MCF 10A (cell line): ENCODE measurements at regions not wholly inside any gene's neighbourhood (a gene's known extent, or its start where the extent isn't known, plus 50 kb on each side); places are given as distances from the start of the nearest gene placed in this dataset.

Source experiments
- BruUV-seq: library from RNA; stranded (reverse); fragments of 400-500 nt; replicated peaks from 2 replicates; lab custom pipeline; 2021; lab: Mats Ljungman, UMichigan
- CTCF ChIA-PET: fragments of 300-600 bp; sonication (Branson Sonifier 250); formaldehyde crosslinking; extraction: SDS; loops from one replicate; lab custom pipeline; 2021; ENCODE audit warnings: antibody characterized with exemption, inconsistent platforms; lab: Yijun Ruan, JAX
- POLR2A ChIA-PET: fragments of 300-600, 350-650 bp; sonication (Branson Sonifier 250); formaldehyde crosslinking; extraction: SDS; loops from one replicate; lab custom pipeline; 2020; ENCODE audit warnings: antibody characterized with exemption, inconsistent platforms; lab: Yijun Ruan, JAX
- DNase-seq: peaks from one replicate; pipeline ENCODE4 v3.0.0-alpha.2; 2018; ENCODE audit not compliant: unreplicated experiment
- H3K27ac Mint-ChIP-seq: one replicate; pipeline ENCODE4 v1.8.0; 2022; ENCODE audit warnings: mild to moderate bottlenecking, low read depth, mixed read lengths; ENCODE audit not compliant: unreplicated experiment
- H3K27me3 Mint-ChIP-seq: one replicate; pipeline ENCODE4 v1.8.0; 2022; ENCODE audit warnings: mixed read lengths; ENCODE audit not compliant: insufficient read depth, unreplicated experiment
- H3K36me3 Mint-ChIP-seq: one replicate; pipeline ENCODE4 v1.8.0; 2022; ENCODE audit warnings: mild to moderate bottlenecking, moderate library complexity, mixed read lengths; ENCODE audit not compliant: insufficient read depth, unreplicated experiment
- H3K4me1 Mint-ChIP-seq: one replicate; pipeline ENCODE4 v1.8.0; 2022; ENCODE audit warnings: mixed read lengths; ENCODE audit not compliant: insufficient read depth, unreplicated experiment
- H3K4me3 Mint-ChIP-seq: one replicate; pipeline ENCODE4 v1.8.0; 2022; ENCODE audit warnings: mild to moderate bottlenecking, moderate library complexity, mixed read lengths; ENCODE audit not compliant: unreplicated experiment
- H3K9me3 Mint-ChIP-seq: one replicate; pipeline ENCODE4 v1.8.0; 2022; ENCODE audit warnings: mixed read lengths; ENCODE audit not compliant: unreplicated experiment
- CTCF ChIP-seq: fragments of 200-600 bp; IDR thresholded peaks from one replicate; pipeline ENCODE4 v1.8.0; 2022; ENCODE audit warnings: antibody characterized with exemption, mild to moderate bottlenecking; ENCODE audit not compliant: unreplicated experiment
- intact Hi-C: fragments of 100-400 bp; cut with micrococcal nuclease; formaldehyde crosslinking; loops from 2 replicates; pipeline ENCODE4 v1.14.1; 2022

- Mint-ChIP-seq H3K27ac (no peak overlapping the region), H3K9me3 (no peaks in the 10 kb centered on the region), H3K36me3 (no peaks in the 10 kb centered on the region), H3K4me1 (peaks cover 7% of the 10 kb centered on the region), H3K4me3 (no peak overlapping the region), H3K27me3 (no peaks in the 10 kb centered on the region)
- POLR2A ChIA-PET, result no interaction called here
- intact Hi-C loops, result no loop called here
- DNase-seq, result no peak
- no peak for TF ChIP-seq CTCF
- no TSS peak for BruUV-seq
- CTCF ChIA-PET, result interaction anchor here (0.6 kb wide), 1 partner anchor 49 kb away, joined by 4 read pairs; no protein-coding TSS in a partner anchor
Measured at GRCh38 chr7:84513061-84513460, 318.5 kb upstream of the SEMA3A start.

GRCh38 chr7:84512055-84512454, 317.5 kb upstream of the SEMA3A start:
- CTCF ChIA-PET, result no interaction called here
- no TSS peak for BruUV-seq
- POLR2A ChIA-PET, result no interaction called here

GRCh38 chr7:84510505-84510904, 315.9 kb upstream of the SEMA3A start:
- no peaks in the 10 kb centered on the region for H3K27me3 Mint-ChIP-seq
- H3K9me3 Mint-ChIP-seq, result no peaks in the 10 kb centered on the region
- TF ChIP-seq CTCF, result no peak
- no peaks in the 10 kb centered on the region for H3K36me3 Mint-ChIP-seq
- peaks cover 7% of the 10 kb centered on the region for H3K4me1 Mint-ChIP-seq
- no peak overlapping the region for H3K27ac Mint-ChIP-seq
- H3K4me3 Mint-ChIP-seq, result no peak overlapping the region
- DNase-seq, result peak; percentile 1
- intact Hi-C loops, result no loop called here
- ChIA-PET CTCF (no interaction called here), POLR2A (no interaction called here)
- no TSS peak for BruUV-seq

More at GRCh38 chr7:84512055-84512454, 317.5 kb upstream of the SEMA3A start:
- no peak for TF ChIP-seq CTCF
- Mint-ChIP-seq H3K4me3 (no peak overlapping the region), H3K4me1 (peaks cover 7% of the 10 kb centered on the region), H3K36me3 (no peaks in the 10 kb centered on the region), H3K27me3 (no peaks in the 10 kb centered on the region), H3K9me3 (no peaks in the 10 kb centered on the region), H3K27ac (no peak overlapping the region)
- intact Hi-C loops, result no loop called here
- DNase-seq, result no peak

- no peak for TF ChIP-seq CTCF
- CTCF ChIA-PET, result no interaction called here
- Mint-ChIP-seq H3K27ac (no peak overlapping the region), H3K27me3 (no peaks in the 10 kb centered on the region), H3K4me1 (peaks cover 7% of the 10 kb centered on the region), H3K9me3 (no peaks in the 10 kb centered on the region), H3K36me3 (no peaks in the 10 kb centered on the region), H3K4me3 (no peak overlapping the region)
- no TSS peak for BruUV-seq
- DNase-seq, result no peak
- intact Hi-C loops, result no loop called here
- POLR2A ChIA-PET, result no interaction called here
Measured at GRCh38 chr7:84509522-84509921, 314.9 kb upstream of the SEMA3A start.
